ENCODE measurements at regions not wholly inside any gene's neighbourhood (a gene's known extent, or its start where the extent isn't known, plus 50 kb on each side); places are given as distances from the start of the nearest gene placed in this dataset.
"Not testable (repeated sequence)": the region's sequence is repeated elsewhere in the genome, so short reads cannot be mapped to it uniquely, and the experiment has no call there.

GRCh38 chr17:70286391-70286790 is 117.1 kb downstream of the KCNJ2 start:
- no peak for DNase-seq (ENCODE audit: low spot score)

- no peak for DNase-seq (ENCODE audit: low spot score)
Observed at GRCh38 chr17:70288540-70289290, 119.4 kb downstream of the KCNJ2 start.

- no peak for DNase-seq (ENCODE audit: low spot score)
Observed at GRCh38 chr17:70290770-70291169, 121.4 kb downstream of the KCNJ2 start.

- no peak for DNase-seq (ENCODE audit: low spot score)
Observed at GRCh38 chr17:70292366-70292765, 123.0 kb downstream of the KCNJ2 start.

- not testable (repeated sequence) for DNase-seq (ENCODE audit: low spot score)
Observed at GRCh38 chr17:70293564-70294310, 124.4 kb downstream of the KCNJ2 start.

GRCh38 chr17:70295329-70295728 is 126.0 kb downstream of the KCNJ2 start:
- DNase-seq (ENCODE audit: low spot score): no peak

- no peak for DNase-seq (ENCODE audit: low spot score)
Observed at GRCh38 chr17:70295731-70296130, 126.4 kb downstream of the KCNJ2 start.

GRCh38 chr17:70296456-70296855 is 127.1 kb downstream of the KCNJ2 start:
- DNase-seq (ENCODE audit: low spot score): no peak

- DNase-seq (ENCODE audit: low spot score): no peak
Observed at GRCh38 chr17:70297397-70297796, 128.1 kb downstream of the KCNJ2 start.

- DNase-seq (ENCODE audit: low spot score): no peak
Observed at GRCh38 chr17:70298929-70299531, 129.7 kb downstream of the KCNJ2 start.

- no peak for DNase-seq (ENCODE audit: low spot score)
Observed at GRCh38 chr17:70307430-70308225, 138.3 kb downstream of the KCNJ2 start.

GRCh38 chr17:70308618-70309017 is 139.3 kb downstream of the KCNJ2 start:
- no peak for DNase-seq (ENCODE audit: low spot score)

- no peak for DNase-seq (ENCODE audit: low spot score)
Observed at GRCh38 chr17:70310221-70310672, 140.9 kb downstream of the KCNJ2 start.

GRCh38 chr17:70313086-70313852 is 143.9 kb downstream of the KCNJ2 start:
- DNase-seq (ENCODE audit: low spot score): no peak

- DNase-seq (ENCODE audit: low spot score): no peak
Observed at GRCh38 chr17:70314096-70314495, 144.8 kb downstream of the KCNJ2 start.

- no peak for DNase-seq (ENCODE audit: low spot score)
Observed at GRCh38 chr17:70314506-70314905, 145.2 kb downstream of the KCNJ2 start.

GRCh38 chr17:70317421-70317820 is 148.1 kb downstream of the KCNJ2 start:
- DNase-seq (ENCODE audit: low spot score): no peak

- no peak for DNase-seq (ENCODE audit: low spot score)
Observed at GRCh38 chr17:70318051-70318450, 148.7 kb downstream of the KCNJ2 start.

- DNase-seq (ENCODE audit: low spot score): no peak
Observed at GRCh38 chr17:70319516-70319915, 150.2 kb downstream of the KCNJ2 start.

- DNase-seq (ENCODE audit: low spot score): no peak
Observed at GRCh38 chr17:70320673-70321345, 151.5 kb downstream of the KCNJ2 start.

GRCh38 chr17:70321352-70321751 is 152.0 kb downstream of the KCNJ2 start:
- DNase-seq (ENCODE audit: low spot score): no peak

Measured in hematopoietic multipotent progenitor cell treated with erythropoietin and hydrocortisone succinate and interleukin-3 and kit ligand, for 15 days (in vitro differentiated cells).